ENCODE measurements at regions not wholly inside any gene's neighbourhood (a gene's known extent, or its start where the extent isn't known, plus 50 kb on each side); places are given as distances from the start of the nearest gene placed in this dataset.

DNA sequence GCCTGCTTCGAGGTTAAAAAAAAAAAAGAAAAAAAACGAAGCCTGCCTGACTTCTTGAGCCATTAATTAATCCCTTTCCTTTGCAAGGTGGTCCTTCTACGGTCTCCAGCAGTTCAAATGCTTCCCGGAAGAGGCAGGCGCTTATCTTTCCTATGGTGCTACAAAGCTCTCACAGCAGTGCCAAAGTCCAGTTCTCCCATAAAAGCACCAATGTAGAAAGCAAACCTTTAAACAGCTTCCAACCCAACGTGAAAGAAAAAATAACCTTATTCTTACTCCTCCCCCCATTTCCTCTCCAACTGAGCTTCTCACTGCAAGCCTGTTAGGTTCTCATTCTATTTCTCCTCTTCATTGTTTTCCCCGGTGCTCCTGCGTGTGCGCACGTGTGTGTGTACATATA lies 317.4 kb upstream of the SOX11 start:
- Mint-ChIP-seq H3K27ac (ENCODE audit: low read depth) (no peak overlapping the region), H3K9me3 (peaks cover 12% of the 10 kb centered on the region), H3K27me3 (no peaks in the 10 kb centered on the region), H3K4me3 (no peak overlapping the region), H3K36me3 (ENCODE audit: insufficient read depth) (no peaks in the 10 kb centered on the region), H3K4me1 (no peaks in the 10 kb centered on the region)
- no peak for ATAC-seq (replicated peaks; ENCODE audit: extremely low read depth, poor library complexity, severe bottlenecking)
- DNase-seq (ENCODE audit: low spot score in 2 of 2), result no peak

DNA sequence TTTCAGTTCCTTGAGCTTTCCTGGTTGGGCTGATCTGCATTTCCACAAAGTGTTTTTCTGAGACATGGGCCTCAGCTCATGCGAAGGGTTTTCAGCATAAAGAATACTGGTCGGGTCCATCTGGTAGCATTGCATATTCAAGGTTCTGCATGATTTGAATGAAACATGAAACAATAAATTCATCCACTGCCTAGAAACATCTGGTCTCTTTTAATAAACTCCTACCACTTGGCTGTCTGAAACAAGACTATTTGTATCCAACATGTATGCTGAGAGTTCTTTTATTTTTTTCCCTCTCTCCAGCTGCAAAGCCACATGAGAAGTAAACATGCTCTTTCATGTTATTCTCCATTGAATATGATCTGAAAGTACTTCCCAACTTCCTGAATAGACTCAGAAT lies 314.9 kb upstream of the SOX11 start:
- Mint-ChIP-seq H3K27me3 (no peaks in the 10 kb centered on the region), H3K4me1 (no peaks in the 10 kb centered on the region), H3K9me3 (peaks cover 12% of the 10 kb centered on the region), H3K36me3 (ENCODE audit: insufficient read depth) (no peaks in the 10 kb centered on the region), H3K27ac (ENCODE audit: low read depth) (no peak overlapping the region), H3K4me3 (no peak overlapping the region)
- no peak for DNase-seq (ENCODE audit: low spot score in 2 of 2)
- no peak for ATAC-seq (replicated peaks; ENCODE audit: extremely low read depth, poor library complexity, severe bottlenecking)

DNA sequence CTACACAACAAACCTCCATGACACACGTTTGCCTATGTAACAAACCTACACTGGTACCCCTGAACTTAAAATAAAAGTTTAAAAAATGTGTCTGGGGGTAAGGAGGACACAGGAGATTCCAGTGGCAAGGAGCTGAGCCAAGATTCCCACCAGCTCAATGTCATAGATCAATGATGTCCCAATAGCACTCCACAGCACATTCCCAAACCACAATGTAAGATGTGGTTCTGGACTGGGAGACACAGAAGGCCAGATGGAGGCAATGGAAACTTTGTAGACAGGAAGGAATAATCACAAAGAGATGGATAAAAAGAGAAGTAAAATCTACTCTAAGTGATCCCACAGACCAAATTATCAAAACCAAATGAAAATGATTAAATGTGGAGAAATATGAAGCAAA lies 312.4 kb upstream of the SOX11 start:
- DNase-seq (ENCODE audit: low spot score in 2 of 2) (no peak), ATAC-seq (replicated peaks; ENCODE audit: extremely low read depth, poor library complexity, severe bottlenecking) (no peak)
- no peaks in the 10 kb centered on the region for H3K27me3 Mint-ChIP-seq
- no peaks in the 10 kb centered on the region for H3K36me3 Mint-ChIP-seq (ENCODE audit: insufficient read depth)
- H3K27ac Mint-ChIP-seq (ENCODE audit: low read depth), result no peak overlapping the region
- H3K4me3 Mint-ChIP-seq, result no peak overlapping the region
- H3K4me1 Mint-ChIP-seq, result no peaks in the 10 kb centered on the region
- peaks cover 4% of the 10 kb centered on the region for H3K9me3 Mint-ChIP-seq

DNA sequence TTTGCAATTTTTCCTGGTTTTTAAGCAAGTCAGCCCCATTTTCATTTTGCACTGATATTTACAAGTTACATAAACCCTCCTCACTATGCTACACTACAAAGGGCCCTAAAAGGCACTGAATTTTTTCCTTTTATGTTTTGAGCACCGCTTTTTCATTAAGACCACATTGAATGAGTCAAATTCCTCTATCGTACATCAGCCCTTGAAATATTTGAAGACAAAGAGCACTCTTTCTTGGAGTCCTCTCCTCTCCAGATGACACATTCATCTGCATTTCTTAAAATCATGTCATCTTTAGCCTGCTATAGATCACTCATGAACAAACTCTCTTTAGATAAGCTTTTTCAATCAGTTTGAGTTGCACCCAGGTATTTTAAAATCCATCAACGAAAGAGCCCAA lies 306.6 kb upstream of the SOX11 start:
- Mint-ChIP-seq H3K4me3 (no peak overlapping the region), H3K9me3 (peaks cover 10% of the 10 kb centered on the region)
- no peak for ATAC-seq (replicated peaks; ENCODE audit: extremely low read depth, poor library complexity, severe bottlenecking)

DNA sequence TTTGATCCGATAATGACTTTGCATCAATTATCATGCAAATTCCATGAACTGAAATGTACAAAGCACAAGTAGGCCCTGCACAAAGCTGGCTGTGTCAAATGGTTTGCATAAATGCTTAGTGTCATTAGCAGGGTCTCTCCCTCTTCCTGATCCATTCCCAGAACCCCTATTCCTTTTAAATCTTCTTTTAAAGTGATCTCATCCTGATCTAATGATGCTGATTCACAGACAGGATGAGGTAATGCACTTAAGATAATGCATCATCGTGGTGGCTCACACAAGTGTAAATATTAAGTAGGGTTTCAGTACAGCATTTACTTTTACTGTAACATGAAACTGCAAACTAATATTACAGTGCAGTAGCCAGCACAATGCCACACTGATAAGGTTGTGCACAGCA lies 304.8 kb upstream of the SOX11 start:
- no peak for ATAC-seq (replicated peaks; ENCODE audit: extremely low read depth, poor library complexity, severe bottlenecking)
- H3K4me1 Mint-ChIP-seq, result no peaks in the 10 kb centered on the region
- no peak overlapping the region for H3K27ac Mint-ChIP-seq (ENCODE audit: low read depth)
- no peaks in the 10 kb centered on the region for H3K36me3 Mint-ChIP-seq (ENCODE audit: insufficient read depth)
- no peak for DNase-seq (ENCODE audit: low spot score in 2 of 2)
- H3K9me3 Mint-ChIP-seq, result peaks cover 17% of the 10 kb centered on the region
- H3K27me3 Mint-ChIP-seq, result no peaks in the 10 kb centered on the region
- no peak overlapping the region for H3K4me3 Mint-ChIP-seq

More for the DNA sequence above, 306.6 kb upstream of the SOX11 start:
- Mint-ChIP-seq H3K4me1 (no peaks in the 10 kb centered on the region), H3K27me3 (no peaks in the 10 kb centered on the region), H3K27ac (ENCODE audit: low read depth) (no peak overlapping the region), H3K36me3 (ENCODE audit: insufficient read depth) (no peaks in the 10 kb centered on the region)
- no peak for DNase-seq (ENCODE audit: low spot score in 2 of 2)

DNA sequence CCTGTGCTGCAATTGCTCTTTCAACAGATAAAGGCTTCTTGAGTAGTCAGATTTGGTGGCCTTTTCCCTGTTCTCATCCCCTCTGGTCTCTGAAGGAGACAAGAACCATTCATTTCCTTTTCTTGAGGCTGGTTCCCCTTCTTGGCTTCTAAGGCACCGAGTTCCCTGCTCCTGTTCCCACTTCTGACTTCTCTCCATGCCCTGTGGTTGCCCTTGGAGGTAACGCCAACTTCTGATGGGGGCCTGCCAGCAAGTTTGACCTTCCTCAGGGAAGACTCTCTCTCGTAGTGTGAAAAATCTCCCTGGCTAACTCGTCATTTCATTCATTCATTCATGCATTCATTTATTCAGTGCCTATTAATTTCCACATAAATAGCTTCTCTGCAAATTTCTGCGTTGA lies 302.4 kb upstream of the SOX11 start:
- H3K4me3 Mint-ChIP-seq, result no peak overlapping the region
- H3K27me3 Mint-ChIP-seq, result no peaks in the 10 kb centered on the region
- H3K36me3 Mint-ChIP-seq (ENCODE audit: insufficient read depth), result no peaks in the 10 kb centered on the region
- ATAC-seq (replicated peaks; ENCODE audit: extremely low read depth, poor library complexity, severe bottlenecking) (no peak), DNase-seq (ENCODE audit: low spot score in 2 of 2) (no peak)
- peaks cover 21% of the 10 kb centered on the region for H3K9me3 Mint-ChIP-seq
- no peaks in the 10 kb centered on the region for H3K4me1 Mint-ChIP-seq
- no peak overlapping the region for H3K27ac Mint-ChIP-seq (ENCODE audit: low read depth)

DNA sequence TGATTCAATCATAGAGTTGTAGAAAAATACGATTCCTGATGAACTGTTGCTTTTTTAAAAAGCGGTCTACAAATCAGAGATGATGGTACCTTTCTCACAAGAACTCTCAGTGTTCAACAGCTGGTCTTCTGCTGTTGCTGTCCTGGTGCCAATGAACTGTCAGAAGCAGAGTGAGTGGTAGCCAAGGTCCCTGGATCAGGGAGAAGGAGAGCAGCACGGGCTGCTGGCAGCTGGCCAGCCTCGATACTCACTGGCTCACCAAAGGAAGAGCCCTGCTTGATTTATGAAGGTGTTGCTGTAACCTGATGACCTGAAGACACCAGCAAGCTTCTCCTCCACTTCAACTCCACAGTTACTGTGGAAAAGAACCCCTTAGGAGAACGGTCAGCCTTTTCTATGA lies 300.8 kb upstream of the SOX11 start:
- peaks cover 21% of the 10 kb centered on the region for H3K9me3 Mint-ChIP-seq
- ATAC-seq (replicated peaks; ENCODE audit: extremely low read depth, poor library complexity, severe bottlenecking) (no peak), DNase-seq (ENCODE audit: low spot score in 2 of 2) (no peak)
- H3K4me1 Mint-ChIP-seq, result no peaks in the 10 kb centered on the region
- H3K27ac Mint-ChIP-seq (ENCODE audit: low read depth), result no peak overlapping the region
- no peaks in the 10 kb centered on the region for H3K36me3 Mint-ChIP-seq (ENCODE audit: insufficient read depth)
- H3K27me3 Mint-ChIP-seq, result no peaks in the 10 kb centered on the region
- H3K4me3 Mint-ChIP-seq, result no peak overlapping the region

DNA sequence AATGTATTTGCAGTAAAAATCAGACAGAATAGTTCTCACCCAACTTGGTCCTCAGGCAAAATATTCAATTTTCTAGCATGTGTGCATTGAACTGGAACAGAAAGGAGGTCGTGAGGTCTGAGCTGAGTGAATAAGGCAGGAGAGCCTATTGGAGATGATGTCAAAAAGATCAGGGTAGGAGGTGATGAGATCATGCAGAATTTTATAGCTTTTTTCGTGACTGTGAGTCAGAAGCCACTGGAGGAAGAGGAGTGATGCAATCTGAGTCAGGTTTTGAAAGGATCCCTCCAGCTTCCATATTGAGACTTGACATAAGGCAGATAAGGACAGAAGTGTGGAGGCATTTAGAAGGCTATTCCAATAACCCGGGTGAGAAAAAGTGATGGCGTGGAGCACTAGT lies 299.5 kb upstream of the SOX11 start:
- Mint-ChIP-seq H3K4me3 (no peak overlapping the region), H3K27ac (ENCODE audit: low read depth) (no peak overlapping the region), H3K9me3 (peaks cover 26% of the 10 kb centered on the region), H3K36me3 (ENCODE audit: insufficient read depth) (no peaks in the 10 kb centered on the region), H3K4me1 (no peaks in the 10 kb centered on the region), H3K27me3 (no peaks in the 10 kb centered on the region)
- no peak for DNase-seq (ENCODE audit: low spot score in 2 of 2)
- no peak for ATAC-seq (replicated peaks; ENCODE audit: extremely low read depth, poor library complexity, severe bottlenecking)

DNA sequence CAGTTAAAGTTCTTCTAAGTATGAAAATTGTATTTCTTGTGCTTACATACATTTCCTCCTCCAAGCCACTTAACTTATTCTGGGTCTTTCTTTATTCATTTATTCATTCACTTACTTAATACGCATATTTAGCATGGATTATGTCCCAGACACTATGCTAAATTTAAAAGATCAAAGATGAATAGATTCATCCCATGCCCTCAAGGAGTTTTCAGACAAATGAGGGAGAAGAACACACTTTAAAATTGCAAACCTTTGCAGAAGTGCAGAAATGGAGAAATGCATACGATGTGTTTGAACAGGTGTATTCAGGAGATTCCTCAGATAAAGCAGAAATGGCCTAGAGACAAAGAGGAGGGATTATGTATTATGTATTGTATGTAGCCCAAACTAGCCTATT lies 298.7 kb upstream of the SOX11 start:
- DNase-seq (ENCODE audit: low spot score in 2 of 2), result no peak
- Mint-ChIP-seq H3K4me3 (no peak overlapping the region), H3K4me1 (no peaks in the 10 kb centered on the region), H3K36me3 (ENCODE audit: insufficient read depth) (no peaks in the 10 kb centered on the region), H3K27ac (ENCODE audit: low read depth) (no peak overlapping the region), H3K9me3 (peaks cover 26% of the 10 kb centered on the region), H3K27me3 (no peaks in the 10 kb centered on the region)
- no peak for ATAC-seq (replicated peaks; ENCODE audit: extremely low read depth, poor library complexity, severe bottlenecking)

DNA sequence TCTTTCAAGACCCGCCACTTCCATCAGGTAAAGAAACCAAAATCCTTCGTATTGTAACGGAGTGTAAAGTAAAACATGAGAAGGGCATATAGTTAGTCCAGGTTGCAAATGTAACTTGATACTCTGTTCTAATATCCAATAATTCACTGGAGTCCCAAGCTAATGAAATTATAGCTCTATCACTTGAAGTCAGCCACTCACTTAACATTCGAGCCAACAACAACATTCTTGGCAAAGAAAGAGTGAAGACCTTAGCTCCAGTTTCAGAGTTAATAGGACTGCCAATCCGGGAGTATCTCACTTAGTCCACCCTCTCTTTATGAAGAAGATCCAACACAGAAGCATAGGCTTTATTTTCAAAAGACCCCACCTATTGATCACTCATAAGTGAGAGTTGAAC lies 298.0 kb upstream of the SOX11 start:
- Mint-ChIP-seq H3K27me3 (no peaks in the 10 kb centered on the region), H3K9me3 (peaks cover 32% of the 10 kb centered on the region), H3K4me3 (no peak overlapping the region), H3K4me1 (no peaks in the 10 kb centered on the region), H3K27ac (ENCODE audit: low read depth) (no peak overlapping the region), H3K36me3 (ENCODE audit: insufficient read depth) (no peaks in the 10 kb centered on the region)
- no peak for ATAC-seq (replicated peaks; ENCODE audit: extremely low read depth, poor library complexity, severe bottlenecking)
- DNase-seq (ENCODE audit: low spot score in 2 of 2), result no peak

DNA sequence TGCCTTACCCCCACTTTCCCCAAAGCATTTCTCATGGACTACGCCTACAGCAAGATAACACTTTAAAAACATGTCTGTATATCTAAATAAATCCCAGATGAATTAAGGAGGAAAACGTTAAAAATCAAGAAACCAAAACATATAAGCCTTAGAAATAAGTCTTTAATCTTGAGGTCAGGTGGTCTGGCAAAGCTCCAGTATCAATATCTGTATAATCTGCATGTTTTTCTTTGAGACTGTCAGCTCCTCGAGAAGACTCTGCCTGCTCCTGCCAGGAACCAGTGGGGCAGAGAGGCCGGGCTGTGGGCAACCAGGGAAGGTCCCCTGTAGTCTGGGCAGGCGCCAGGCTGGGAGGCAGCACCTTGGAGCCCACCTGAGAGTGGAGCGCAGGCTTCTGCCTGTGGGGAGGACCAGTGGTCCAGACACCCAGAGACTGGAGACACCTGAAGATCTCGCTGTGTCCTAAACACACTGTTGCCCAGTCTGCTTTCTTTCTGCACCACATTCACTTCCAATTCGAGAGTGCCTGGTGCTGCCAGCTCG lies 291.0 kb upstream of the SOX11 start:
- no peak for DNase-seq (ENCODE audit: low spot score in 2 of 2)
- Mint-ChIP-seq H3K4me1 (no peaks in the 10 kb centered on the region), H3K27me3 (no peaks in the 10 kb centered on the region), H3K27ac (ENCODE audit: low read depth) (no peak overlapping the region), H3K9me3 (peaks cover 28% of the 10 kb centered on the region), H3K4me3 (no peak overlapping the region), H3K36me3 (ENCODE audit: insufficient read depth) (no peaks in the 10 kb centered on the region)
- no peak for ATAC-seq (replicated peaks; ENCODE audit: extremely low read depth, poor library complexity, severe bottlenecking)

DNA sequence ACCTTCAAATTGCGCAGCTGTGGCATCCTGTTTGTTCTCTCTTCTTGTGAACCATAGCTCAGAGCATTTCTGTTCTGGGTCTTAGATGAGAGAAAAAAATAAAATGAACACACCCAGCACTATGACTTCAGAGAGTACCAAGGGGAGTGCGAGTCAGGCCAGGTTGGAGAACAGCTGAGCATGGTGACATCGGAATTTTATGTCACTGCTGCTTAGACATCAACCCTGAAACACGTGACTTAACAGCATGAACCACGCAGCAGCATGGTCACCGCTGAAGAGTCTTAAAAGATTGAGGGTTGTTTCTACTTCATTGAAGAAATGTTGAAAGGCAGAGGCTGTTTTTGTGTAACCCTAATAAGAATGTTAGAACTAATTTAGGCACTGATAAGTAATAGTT lies 288.8 kb upstream of the SOX11 start:
- Mint-ChIP-seq H3K27ac (ENCODE audit: low read depth) (no peak overlapping the region), H3K4me3 (no peak overlapping the region), H3K27me3 (no peaks in the 10 kb centered on the region), H3K4me1 (no peaks in the 10 kb centered on the region), H3K9me3 (peaks cover 22% of the 10 kb centered on the region), H3K36me3 (ENCODE audit: insufficient read depth) (no peaks in the 10 kb centered on the region)
- ATAC-seq (replicated peaks; ENCODE audit: extremely low read depth, poor library complexity, severe bottlenecking) (no peak), DNase-seq (ENCODE audit: low spot score in 2 of 2) (no peak)

DNA sequence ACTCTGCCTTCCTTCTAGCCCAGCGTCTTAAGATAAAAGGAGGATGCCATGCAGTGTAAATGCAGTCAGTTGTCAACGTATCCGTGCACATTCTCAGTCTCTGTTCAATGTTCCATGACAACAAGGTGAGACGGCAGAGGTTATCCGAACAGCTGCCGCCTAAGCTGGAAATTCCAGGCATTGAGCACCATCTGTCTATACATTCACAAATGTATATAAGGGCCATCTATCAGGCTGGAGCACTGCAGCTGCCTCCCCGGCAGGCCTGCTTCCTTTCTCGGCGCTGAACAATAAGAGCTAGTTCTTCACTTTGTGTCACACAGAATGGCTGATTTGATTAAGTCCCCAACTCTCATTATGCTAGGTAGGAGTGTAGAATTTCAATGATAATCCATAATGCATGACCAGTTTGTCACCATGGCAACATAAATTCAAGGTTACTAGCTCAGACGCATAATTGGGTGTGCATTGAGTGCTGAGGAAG lies 282.2 kb upstream of the SOX11 start:
- Mint-ChIP-seq H3K4me1 (no peaks in the 10 kb centered on the region), H3K9me3 (peaks cover 7% of the 10 kb centered on the region), H3K27me3 (no peaks in the 10 kb centered on the region)

More for the DNA sequence above, 282.2 kb upstream of the SOX11 start:
- ATAC-seq (replicated peaks; ENCODE audit: extremely low read depth, poor library complexity, severe bottlenecking) (no peak), DNase-seq (ENCODE audit: low spot score in 2 of 2) (no peak)
- no peaks in the 10 kb centered on the region for H3K36me3 Mint-ChIP-seq (ENCODE audit: insufficient read depth)
- H3K4me3 Mint-ChIP-seq, result no peak overlapping the region
- H3K27ac Mint-ChIP-seq (ENCODE audit: low read depth), result no peak overlapping the region
